SU-DHL-6 (cell line): ENCODE measurements at regions not wholly inside any gene's neighbourhood (a gene's known extent, or its start where the extent isn't known, plus 50 kb on each side); places are given as distances from the start of the nearest gene placed in this dataset.

Experiments
- H2AFZ ChIP-seq: fragments of 200-600 bp; sonication (generic); 2 replicates; pipeline ENCODE4 v1.6.1; 2014; ENCODE audit warnings: low read depth, mild to moderate bottlenecking, moderate library complexity, mixed read lengths, antibody characterized with exemption, low read length; ENCODE audit not compliant: severe bottlenecking
- H3F3A ChIP-seq: fragments of 200-600 bp; shearing (Covaris generic); 2 replicates; pipeline ENCODE4 v1.6.0; 2016; ENCODE audit warnings: antibody characterized with exemption, mild to moderate bottlenecking; ENCODE audit not compliant: insufficient read depth
- H3K27ac ChIP-seq: fragments of 200-600 bp; sonication (generic); 2 replicates; pipeline ENCODE4 v1.5.1; 2016; ENCODE audit warnings: low read depth, mild to moderate bottlenecking, low read length, moderate library complexity, mixed read lengths
- H3K27me3 ChIP-seq: fragments of 200-600 bp; sonication (generic), shearing (Covaris generic); 2 replicates; pipeline ENCODE4 v1.6.0; 2014; ENCODE audit warnings: mild to moderate bottlenecking, low read length
- H3K36me3 ChIP-seq: fragments of 200-600 bp; sonication (generic); 2 replicates; pipeline ENCODE4 v1.6.1; 2014; ENCODE audit warnings: mild to moderate bottlenecking, low read length, mixed read lengths
- H3K4me2 ChIP-seq: fragments of 300-600, 200-600 bp; shearing (Covaris generic), sonication (generic); 2 replicates; pipeline ENCODE4 v1.6.0; 2014; ENCODE audit warnings: low read length, low read depth, mild to moderate bottlenecking; ENCODE audit not compliant: poor library complexity, severe bottlenecking
- H3K4me3 ChIP-seq: fragments of 200-600 bp; sonication (generic); 2 replicates; pipeline ENCODE4 v1.5.1; 2014; ENCODE audit warnings: antibody characterized with exemption, low read length, mild to moderate bottlenecking, mixed read lengths; ENCODE audit not compliant: insufficient read depth, poor library complexity, severe bottlenecking
- H3K79me2 ChIP-seq: fragments of 200-600 bp; sonication (generic); 2 replicates; pipeline ENCODE4 v1.6.1; 2014; ENCODE audit warnings: mild to moderate bottlenecking, low read length, moderate library complexity; ENCODE audit not compliant: insufficient read depth
- H3K9ac ChIP-seq: fragments of 200-600 bp; sonication (generic); 2 replicates; pipeline ENCODE4 v1.7.0; 2014; ENCODE audit warnings: mild to moderate bottlenecking, low read length
- H3K9me2 ChIP-seq: fragments of 200-600 bp; sonication (generic); replicated peaks from 2 replicates; pipeline ENCODE4 v1.6.1; 2014; ENCODE audit warnings: low read length; ENCODE audit not compliant: insufficient read depth
- H3K9me3 ChIP-seq: fragments of 200-600 bp; sonication (generic); 2 replicates; pipeline ENCODE4 v1.6.1; 2014; ENCODE audit warnings: low read length, mixed read lengths; ENCODE audit not compliant: insufficient read depth
- H4K20me1 ChIP-seq: fragments of 200-600 bp; sonication (generic); 2 replicates; pipeline ENCODE4 v1.6.1; 2014; ENCODE audit warnings: low read depth, mild to moderate bottlenecking, antibody characterized with exemption, low read length, moderate library complexity, mixed read lengths
- CTCF ChIP-seq: fragments of 200-600 bp; sonication (generic); IDR thresholded peaks from one replicate; pipeline ENCODE4 v1.5.1; 2017; ENCODE audit warnings: antibody characterized with exemption, mild to moderate bottlenecking, low read length, moderate library complexity; ENCODE audit not compliant: insufficient read depth, poor library complexity, severe bottlenecking
- EZH2phosphoT487 ChIP-seq: fragments of 200-600 bp; sonication (generic), shearing (Covaris generic); conservative IDR thresholded peaks from 2 replicates; pipeline ENCODE4 v1.6.1; 2018; ENCODE audit warnings: mild to moderate bottlenecking, antibody characterized with exemption, low read length, moderate library complexity, mixed read lengths

- TF ChIP-seq CTCF (no peak), EZH2phosphoT487 (no peak)
- Histone ChIP-seq H4K20me1 (no peaks in the 10 kb centered on the region), H3K4me2 (no peak overlapping the region), H2AFZ (no peak overlapping the region), H3K9me2 (no peaks in the 10 kb centered on the region), H3K27ac (no peak overlapping the region), H3K9ac (no peak overlapping the region), H3K79me2 (no peaks in the 10 kb centered on the region), H3K27me3 (no peaks in the 10 kb centered on the region), H3K9me3 (no peaks in the 10 kb centered on the region), H3K36me3 (no peaks in the 10 kb centered on the region), H3K4me3 (no peak overlapping the region), H3F3A (no peaks in the 10 kb centered on the region)
These were observed 163.9 kb upstream of the SLC7A11 start for GRCh38 chr4:138405934-138406567.

- no peak overlapping the region for H3K4me3 ChIP-seq
- H3K36me3 ChIP-seq = no peaks in the 10 kb centered on the region
- no peaks in the 10 kb centered on the region for H3F3A ChIP-seq
- no peaks in the 10 kb centered on the region for H3K9me2 ChIP-seq
- no peaks in the 10 kb centered on the region for H3K9me3 ChIP-seq
- no peak for TF ChIP-seq CTCF
- no peak for TF ChIP-seq EZH2phosphoT487
- no peak overlapping the region for H3K4me2 ChIP-seq
- H3K27ac ChIP-seq = no peak overlapping the region
- H3K27me3 ChIP-seq = no peaks in the 10 kb centered on the region
- H2AFZ ChIP-seq = no peak overlapping the region
- H3K79me2 ChIP-seq = no peaks in the 10 kb centered on the region
- no peak overlapping the region for H3K9ac ChIP-seq
- H4K20me1 ChIP-seq = no peaks in the 10 kb centered on the region
These were observed 163.3 kb upstream of the SLC7A11 start for GRCh38 chr4:138405466-138405891.

GRCh38 chr4:138404801-138405200 lies 162.7 kb upstream of the SLC7A11 start:
- no peaks in the 10 kb centered on the region for H4K20me1 ChIP-seq
- no peaks in the 10 kb centered on the region for H3K27me3 ChIP-seq
- H3K9me3 ChIP-seq = no peaks in the 10 kb centered on the region
- H3F3A ChIP-seq = no peaks in the 10 kb centered on the region
- no peak overlapping the region for H3K4me3 ChIP-seq
- no peak overlapping the region for H2AFZ ChIP-seq
- no peaks in the 10 kb centered on the region for H3K36me3 ChIP-seq
- no peak overlapping the region for H3K9ac ChIP-seq
- no peaks in the 10 kb centered on the region for H3K79me2 ChIP-seq
- no peak overlapping the region for H3K4me2 ChIP-seq
- no peaks in the 10 kb centered on the region for H3K9me2 ChIP-seq
- no peak overlapping the region for H3K27ac ChIP-seq
- TF ChIP-seq CTCF = no peak
- TF ChIP-seq EZH2phosphoT487 = no peak
